ENCODE measurements at regions not wholly inside any gene's neighbourhood (a gene's known extent, or its start where the extent isn't known, plus 50 kb on each side); places are given as distances from the start of the nearest gene placed in this dataset.
"Not testable (repeated sequence)": the region's sequence is repeated elsewhere in the genome, so short reads cannot be mapped to it uniquely, and the experiment has no call there.

- ATAC-seq (no peak), DNase-seq (ENCODE audit: missing footprints) (no peak)
- intact Hi-C loops (cut with DNase I), result no loop called here
Observed at GRCh38 chr6:130494729-130495128, 128.9 kb downstream of the TMEM200A start.

- no peak for ATAC-seq
- intact Hi-C loops (cut with DNase I), result no loop called here
- peak; percentile 20 for DNase-seq (ENCODE audit: missing footprints)
Observed at GRCh38 chr6:130500693-130501092, 134.9 kb downstream of the TMEM200A start.

- ATAC-seq (no peak), DNase-seq (ENCODE audit: missing footprints) (no peak)
- intact Hi-C loops (cut with DNase I), result no loop called here
Observed at GRCh38 chr6:130503146-130503545, 137.3 kb downstream of the TMEM200A start.

- no peak for ATAC-seq
- intact Hi-C loops (cut with DNase I), result no loop called here
- DNase-seq (ENCODE audit: missing footprints), result no peak
Observed at GRCh38 chr6:130505808-130506598, 140.2 kb downstream of the TMEM200A start.

- ATAC-seq; DNase-seq (ENCODE audit: missing footprints); intact Hi-C loops (cut with DNase I): not testable (repeated sequence)
Observed at GRCh38 chr6:130507005-130507665, 141.3 kb downstream of the TMEM200A start.

GRCh38 chr6:130507666-130508028, 141.8 kb downstream of the TMEM200A start:
- intact Hi-C loops (cut with DNase I), result no loop called here
- DNase-seq (ENCODE audit: missing footprints), result no peak
- no peak for ATAC-seq

- ATAC-seq (no peak), DNase-seq (ENCODE audit: missing footprints) (no peak)
- intact Hi-C loops (cut with DNase I), result no loop called here
Observed at GRCh38 chr6:130513770-130514169, 148.0 kb downstream of the TMEM200A start.

GRCh38 chr6:130514712-130515111, 148.9 kb downstream of the TMEM200A start:
- intact Hi-C loops (cut with DNase I), result no loop called here
- no peak for DNase-seq (ENCODE audit: missing footprints)
- ATAC-seq, result no peak

- DNase-seq (ENCODE audit: missing footprints) (no peak), ATAC-seq (no peak)
- intact Hi-C loops (cut with DNase I), result no loop called here
Observed at GRCh38 chr6:130515306-130515705, 149.5 kb downstream of the TMEM200A start.

- DNase-seq (ENCODE audit: missing footprints) (no peak), ATAC-seq (no peak)
- intact Hi-C loops (cut with DNase I), result no loop called here
Observed at GRCh38 chr6:130516604-130517003, 150.8 kb downstream of the TMEM200A start.

GRCh38 chr6:130517444-130517931, 151.7 kb downstream of the TMEM200A start:
- no peak for DNase-seq (ENCODE audit: missing footprints)
- no peak for ATAC-seq
- intact Hi-C loops (cut with DNase I), result no loop called here

- no peak for ATAC-seq
- intact Hi-C loops (cut with DNase I), result no loop called here
- no peak for DNase-seq (ENCODE audit: missing footprints)
Observed at GRCh38 chr6:130518588-130518987, 152.8 kb downstream of the TMEM200A start.

- intact Hi-C loops (cut with DNase I), result no loop called here
- DNase-seq (ENCODE audit: missing footprints), result no peak
- no peak for ATAC-seq
Observed at GRCh38 chr6:130520221-130520620, 154.4 kb downstream of the TMEM200A start.

GRCh38 chr6:130520801-130521200, 155.0 kb downstream of the TMEM200A start:
- no peak for ATAC-seq
- intact Hi-C loops (cut with DNase I), result no loop called here
- no peak for DNase-seq (ENCODE audit: missing footprints)

- ATAC-seq, result no peak
- intact Hi-C loops (cut with DNase I), result no loop called here
- no peak for DNase-seq (ENCODE audit: missing footprints)
Observed at GRCh38 chr6:130524552-130524951, 158.7 kb downstream of the TMEM200A start.

- ATAC-seq (no peak), DNase-seq (ENCODE audit: missing footprints) (no peak)
- intact Hi-C loops (cut with DNase I), result no loop called here
Observed at GRCh38 chr6:130525408-130525807, 159.6 kb downstream of the TMEM200A start.

GRCh38 chr6:130526466-130526865, 160.6 kb downstream of the TMEM200A start:
- intact Hi-C loops (cut with DNase I), result no loop called here
- DNase-seq (ENCODE audit: missing footprints) (no peak), ATAC-seq (no peak)

- DNase-seq (ENCODE audit: missing footprints) (no peak), ATAC-seq (no peak)
- intact Hi-C loops (cut with DNase I), result no loop called here
Observed at GRCh38 chr6:130527173-130527572, 161.4 kb downstream of the TMEM200A start.

GRCh38 chr6:130529569-130530149, 163.8 kb downstream of the TMEM200A start:
- no peak for ATAC-seq

GRCh38 chr6:130534627-130535026, 168.8 kb downstream of the TMEM200A start:
- intact Hi-C loops (cut with DNase I), result no loop called here
- ATAC-seq, result no peak
- DNase-seq (ENCODE audit: missing footprints), result no peak

More at GRCh38 chr6:130529569-130530149, 163.8 kb downstream of the TMEM200A start:
- intact Hi-C loops (cut with DNase I), result no loop called here
- DNase-seq (ENCODE audit: missing footprints), result no peak

Data from Right ventricle myocardium inferior (tissue), 1 donor.